ENCODE measurements at regions not wholly inside any gene's neighbourhood (a gene's known extent, or its start where the extent isn't known, plus 50 kb on each side); places are given as distances from the start of the nearest gene placed in this dataset.

GRCh38 chr5:5780253-5780652, 357.8 kb downstream of the ICE1 start:
- no peak for TF ChIP-seq CTCF (IDR thresholded peaks at IDR 0.05)
- no peak for TF ChIP-seq POLR2A (IDR thresholded peaks at IDR 0.05)

Measured in heart left ventricle (tissue), 13 donors.